GM20431 (cell line): ENCODE measurements at regions not wholly inside any gene's neighbourhood (a gene's known extent, or its start where the extent isn't known, plus 50 kb on each side); places are given as distances from the start of the nearest gene placed in this dataset.

Source experiments
- in situ Hi-C: fragments of 300-500 bp; cut with MseI, MboI; formaldehyde crosslinking; loops from one replicate; pipeline ENCODE4 v1.15.0; 2020; ENCODE audit warnings: low sequenced_read_pairs; ENCODE audit not compliant: unreplicated experiment

- in situ Hi-C loops: loop anchor here (10.0 kb wide), 1 partner anchor 370 kb away; no protein-coding TSS in a partner anchor
Measured at GRCh38 chr5:174785120-174785680, 60.8 kb downstream of the MSX2 start.
